ENCODE measurements at regions not wholly inside any gene's neighbourhood (a gene's known extent, or its start where the extent isn't known, plus 50 kb on each side); places are given as distances from the start of the nearest gene placed in this dataset.

GRCh38 chr15:97691799-97692198 lies 268.7 kb upstream of the ARRDC4 start:
- H3K4me3 ChIP-seq (replicated peaks; ENCODE audit: low read depth, low read length): no peak overlapping the region
- H3K36me3 ChIP-seq (ENCODE audit: control insufficient read depth, insufficient read depth, low read length): no peaks in the 10 kb centered on the region
- no peak for DNase-seq (ENCODE audit: extremely low read depth, insufficient read length)
- TF ChIP-seq CTCF (IDR thresholded peaks at IDR 0.05; ENCODE audit: insufficient read depth, low read length, poor library complexity, severe bottlenecking): no peak
- no peaks in the 10 kb centered on the region for H3K27me3 ChIP-seq (replicated peaks; ENCODE audit: control insufficient read depth, insufficient read depth, low read length)

GRCh38 chr15:97692301-97693015 lies 268.0 kb upstream of the ARRDC4 start:
- TF ChIP-seq CTCF (IDR thresholded peaks at IDR 0.05; ENCODE audit: insufficient read depth, low read length, poor library complexity, severe bottlenecking): no peak
- no peaks in the 10 kb centered on the region for H3K27me3 ChIP-seq (replicated peaks; ENCODE audit: control insufficient read depth, insufficient read depth, low read length)
- H3K4me3 ChIP-seq (replicated peaks; ENCODE audit: low read depth, low read length): no peak overlapping the region
- no peaks in the 10 kb centered on the region for H3K36me3 ChIP-seq (ENCODE audit: control insufficient read depth, insufficient read depth, low read length)
- DNase-seq (ENCODE audit: extremely low read depth, insufficient read length): no peak

GRCh38 chr15:97694456-97694855 lies 266.0 kb upstream of the ARRDC4 start:
- Histone ChIP-seq H3K36me3 (ENCODE audit: control insufficient read depth, insufficient read depth, low read length) (no peaks in the 10 kb centered on the region), H3K4me3 (replicated peaks; ENCODE audit: low read depth, low read length) (no peak overlapping the region), H3K27me3 (replicated peaks; ENCODE audit: control insufficient read depth, insufficient read depth, low read length) (no peaks in the 10 kb centered on the region)
- no peak for DNase-seq (ENCODE audit: extremely low read depth, insufficient read length)
- no peak for TF ChIP-seq CTCF (IDR thresholded peaks at IDR 0.05; ENCODE audit: insufficient read depth, low read length, poor library complexity, severe bottlenecking)

- Histone ChIP-seq H3K4me3 (replicated peaks; ENCODE audit: low read depth, low read length) (no peak overlapping the region), H3K27me3 (replicated peaks; ENCODE audit: control insufficient read depth, insufficient read depth, low read length) (no peaks in the 10 kb centered on the region), H3K36me3 (ENCODE audit: control insufficient read depth, insufficient read depth, low read length) (no peaks in the 10 kb centered on the region)
- DNase-seq (ENCODE audit: extremely low read depth, insufficient read length): no peak
- no peak for TF ChIP-seq CTCF (IDR thresholded peaks at IDR 0.05; ENCODE audit: insufficient read depth, low read length, poor library complexity, severe bottlenecking)
These were observed 257.1 kb upstream of the ARRDC4 start for GRCh38 chr15:97703400-97703799.

GRCh38 chr15:97706059-97706458 lies 254.4 kb upstream of the ARRDC4 start:
- no peak for DNase-seq (ENCODE audit: extremely low read depth, insufficient read length)
- TF ChIP-seq CTCF (IDR thresholded peaks at IDR 0.05; ENCODE audit: insufficient read depth, low read length, poor library complexity, severe bottlenecking): no peak
- H3K36me3 ChIP-seq (ENCODE audit: control insufficient read depth, insufficient read depth, low read length): no peaks in the 10 kb centered on the region
- H3K27me3 ChIP-seq (replicated peaks; ENCODE audit: control insufficient read depth, insufficient read depth, low read length): no peaks in the 10 kb centered on the region
- H3K4me3 ChIP-seq (replicated peaks; ENCODE audit: low read depth, low read length): no peak overlapping the region

- no peak for TF ChIP-seq CTCF (IDR thresholded peaks at IDR 0.05; ENCODE audit: insufficient read depth, low read length, poor library complexity, severe bottlenecking)
- Histone ChIP-seq H3K36me3 (ENCODE audit: control insufficient read depth, insufficient read depth, low read length) (no peaks in the 10 kb centered on the region), H3K27me3 (replicated peaks; ENCODE audit: control insufficient read depth, insufficient read depth, low read length) (no peaks in the 10 kb centered on the region), H3K4me3 (replicated peaks; ENCODE audit: low read depth, low read length) (no peak overlapping the region)
- no peak for DNase-seq (ENCODE audit: extremely low read depth, insufficient read length)
These were observed 252.3 kb upstream of the ARRDC4 start for GRCh38 chr15:97708252-97708651.

Data from GM06990 (cell line).